MCF 10A (cell line): ENCODE measurements at regions not wholly inside any gene's neighbourhood (a gene's known extent, or its start where the extent isn't known, plus 50 kb on each side); places are given as distances from the start of the nearest gene placed in this dataset.
"Not testable (repeated sequence)": the region's sequence is repeated elsewhere in the genome, so short reads cannot be mapped to it uniquely, and the experiment has no call there.

Source experiments
- BruUV-seq: library from RNA; stranded (reverse); fragments of 400-500 nt; replicated peaks from 2 replicates; lab custom pipeline; 2021; lab: Mats Ljungman, UMichigan
- CTCF ChIA-PET: fragments of 300-600 bp; sonication (Branson Sonifier 250); formaldehyde crosslinking; extraction: SDS; loops from one replicate; lab custom pipeline; 2021; ENCODE audit warnings: antibody characterized with exemption, inconsistent platforms; lab: Yijun Ruan, JAX
- POLR2A ChIA-PET: fragments of 300-600, 350-650 bp; sonication (Branson Sonifier 250); formaldehyde crosslinking; extraction: SDS; loops from one replicate; lab custom pipeline; 2020; ENCODE audit warnings: antibody characterized with exemption, inconsistent platforms; lab: Yijun Ruan, JAX
- DNase-seq: peaks from one replicate; pipeline ENCODE4 v3.0.0-alpha.2; 2018; ENCODE audit not compliant: unreplicated experiment
- H3K27ac Mint-ChIP-seq: one replicate; pipeline ENCODE4 v1.8.0; 2022; ENCODE audit warnings: mild to moderate bottlenecking, low read depth, mixed read lengths; ENCODE audit not compliant: unreplicated experiment
- H3K27me3 Mint-ChIP-seq: one replicate; pipeline ENCODE4 v1.8.0; 2022; ENCODE audit warnings: mixed read lengths; ENCODE audit not compliant: insufficient read depth, unreplicated experiment
- H3K36me3 Mint-ChIP-seq: one replicate; pipeline ENCODE4 v1.8.0; 2022; ENCODE audit warnings: mild to moderate bottlenecking, moderate library complexity, mixed read lengths; ENCODE audit not compliant: insufficient read depth, unreplicated experiment
- H3K4me1 Mint-ChIP-seq: one replicate; pipeline ENCODE4 v1.8.0; 2022; ENCODE audit warnings: mixed read lengths; ENCODE audit not compliant: insufficient read depth, unreplicated experiment
- H3K4me3 Mint-ChIP-seq: one replicate; pipeline ENCODE4 v1.8.0; 2022; ENCODE audit warnings: mild to moderate bottlenecking, moderate library complexity, mixed read lengths; ENCODE audit not compliant: unreplicated experiment
- H3K9me3 Mint-ChIP-seq: one replicate; pipeline ENCODE4 v1.8.0; 2022; ENCODE audit warnings: mixed read lengths; ENCODE audit not compliant: unreplicated experiment
- CTCF ChIP-seq: fragments of 200-600 bp; IDR thresholded peaks from one replicate; pipeline ENCODE4 v1.8.0; 2022; ENCODE audit warnings: antibody characterized with exemption, mild to moderate bottlenecking; ENCODE audit not compliant: unreplicated experiment
- intact Hi-C: fragments of 100-400 bp; cut with micrococcal nuclease; formaldehyde crosslinking; loops from 2 replicates; pipeline ENCODE4 v1.14.1; 2022

GRCh38 chr3:195654746-195655145, 66.0 kb upstream of the MUC20 start:
- H3K27ac Mint-ChIP-seq, BruUV-seq, H3K27me3 Mint-ChIP-seq, H3K36me3 Mint-ChIP-seq, H3K9me3 Mint-ChIP-seq, H3K4me1 Mint-ChIP-seq, DNase-seq, H3K4me3 Mint-ChIP-seq, POLR2A ChIA-PET, CTCF ChIA-PET: not testable (repeated sequence)
- intact Hi-C loops = loop anchor here (5.0 to 10.0 kb wide), 2 partner anchors 110 to 198 kb away; partner anchors contain the start of gene PPP1R2

GRCh38 chr3:195654138-195654537, 66.6 kb upstream of the MUC20 start:
- BruUV-seq, H3K36me3 Mint-ChIP-seq, H3K9me3 Mint-ChIP-seq, H3K4me3 Mint-ChIP-seq, H3K27me3 Mint-ChIP-seq, CTCF ChIA-PET, H3K4me1 Mint-ChIP-seq, H3K27ac Mint-ChIP-seq, DNase-seq, POLR2A ChIA-PET: not testable (repeated sequence)
- intact Hi-C loops = loop anchor here (5.0 to 10.0 kb wide), 2 partner anchors 109 to 198 kb away; partner anchors contain the start of gene PPP1R2

- H3K27me3 Mint-ChIP-seq, H3K9me3 Mint-ChIP-seq, H3K36me3 Mint-ChIP-seq, H3K4me1 Mint-ChIP-seq, BruUV-seq, H3K4me3 Mint-ChIP-seq, POLR2A ChIA-PET, H3K27ac Mint-ChIP-seq: not testable (repeated sequence)
- peak; percentile 41 for DNase-seq
- intact Hi-C loops = loop anchor here (5.0 to 10.0 kb wide), 2 partner anchors 109 to 199 kb away; partner anchors contain the start of gene PPP1R2
- CTCF ChIA-PET = interaction anchor here (0.7 kb wide), 1 partner anchor 747 kb away, joined by 3 read pairs; no protein-coding TSS in a partner anchor
- TF ChIP-seq CTCF = peak; percentile 20
Observed at GRCh38 chr3:195653641-195654040, 67.1 kb upstream of the MUC20 start.

- H3K9me3 Mint-ChIP-seq, DNase-seq, BruUV-seq, H3K27ac Mint-ChIP-seq, H3K27me3 Mint-ChIP-seq, H3K4me1 Mint-ChIP-seq, H3K4me3 Mint-ChIP-seq, intact Hi-C loops: not testable (repeated sequence)
- CTCF ChIA-PET = interaction anchor here (0.6 kb wide), 1 partner anchor 205 kb away, joined by 3 read pairs; no protein-coding TSS in a partner anchor
- POLR2A ChIA-PET = interaction anchor here (0.6 kb wide), 1 partner anchor 296 kb away, joined by 3 read pairs; no protein-coding TSS in a partner anchor
- peaks cover 17% of the 10 kb centered on the region for H3K36me3 Mint-ChIP-seq
Observed at GRCh38 chr3:195647912-195648702, 64.4 kb upstream of the APOD start.

GRCh38 chr3:195645872-195646271, 62.1 kb upstream of the APOD start:
- intact Hi-C loops, BruUV-seq, POLR2A ChIA-PET: not testable (repeated sequence)

GRCh38 chr3:195643245-195643644, 59.5 kb upstream of the APOD start:
- POLR2A ChIA-PET = not testable (repeated sequence)

More at GRCh38 chr3:195645872-195646271, 62.1 kb upstream of the APOD start:
- H3K36me3 Mint-ChIP-seq = peaks cover 35% of the 10 kb centered on the region
- CTCF ChIA-PET, H3K27ac Mint-ChIP-seq, H3K9me3 Mint-ChIP-seq, DNase-seq, H3K4me1 Mint-ChIP-seq, H3K4me3 Mint-ChIP-seq, H3K27me3 Mint-ChIP-seq: not testable (repeated sequence)

DNA sequence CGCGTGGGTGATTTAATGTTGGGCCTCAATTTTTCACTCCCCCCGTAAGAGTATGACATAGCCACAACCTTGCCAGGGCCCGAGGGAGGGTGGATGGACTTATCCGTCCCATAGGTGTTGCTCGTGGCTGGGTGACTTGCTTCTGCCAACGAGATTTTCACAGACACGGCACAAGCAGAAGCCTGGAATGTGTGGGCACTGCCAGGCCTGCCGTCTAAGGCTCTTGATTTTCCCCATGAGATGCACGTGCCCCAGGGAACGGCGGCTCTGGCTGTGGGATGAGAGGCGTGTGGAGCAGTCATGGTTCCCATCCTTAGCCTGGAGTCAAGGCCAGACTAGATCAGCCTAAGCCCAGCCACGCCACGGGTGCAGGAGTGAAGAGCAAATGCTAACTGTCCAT, 58.6 kb upstream of the APOD start:
- intact Hi-C loops, H3K4me1 Mint-ChIP-seq: not testable (repeated sequence)
- CTCF ChIA-PET = interaction anchor here (1.1 kb wide), 1 partner anchor 371 kb away, joined by 3 read pairs; the partner anchor contains the start of gene XXYLT1

More at GRCh38 chr3:195643245-195643644, 59.5 kb upstream of the APOD start:
- H3K9me3 Mint-ChIP-seq, DNase-seq, H3K4me3 Mint-ChIP-seq, H3K4me1 Mint-ChIP-seq, H3K27ac Mint-ChIP-seq, intact Hi-C loops, H3K27me3 Mint-ChIP-seq, BruUV-seq: not testable (repeated sequence)
- H3K36me3 Mint-ChIP-seq = peaks cover 34% of the 10 kb centered on the region
- CTCF ChIA-PET = interaction anchor here (1.1 kb wide), 1 partner anchor 372 kb away, joined by 3 read pairs; the partner anchor contains the start of gene XXYLT1

DNA sequence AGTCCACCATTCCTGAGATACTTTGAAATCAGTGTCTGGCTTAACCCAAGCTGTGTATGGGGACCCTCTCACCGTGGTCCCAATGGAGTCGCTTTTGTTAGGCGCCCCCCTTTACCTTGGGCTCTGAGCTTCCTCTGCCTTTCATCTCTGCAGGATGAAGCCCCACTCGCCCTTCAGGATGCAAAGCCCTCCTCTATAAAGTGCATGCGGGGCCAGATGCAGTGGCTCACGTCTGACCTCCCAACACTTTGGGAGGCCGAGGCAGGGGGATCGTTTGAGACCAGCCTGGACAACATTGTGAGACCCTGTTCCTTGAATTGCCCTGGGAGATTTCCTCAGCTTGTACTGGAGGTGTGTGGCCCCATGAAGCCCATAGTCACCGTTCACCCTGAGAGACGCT, 54.7 kb upstream of the APOD start:
- H3K4me3 Mint-ChIP-seq, CTCF ChIA-PET, BruUV-seq, DNase-seq, H3K9me3 Mint-ChIP-seq, H3K4me1 Mint-ChIP-seq, H3K27ac Mint-ChIP-seq, POLR2A ChIA-PET, H3K27me3 Mint-ChIP-seq, intact Hi-C loops: not testable (repeated sequence)
- H3K36me3 Mint-ChIP-seq = peaks cover 24% of the 10 kb centered on the region

More for the DNA sequence above, 58.6 kb upstream of the APOD start:
- H3K4me3 Mint-ChIP-seq, H3K27me3 Mint-ChIP-seq, H3K9me3 Mint-ChIP-seq, POLR2A ChIA-PET, DNase-seq, H3K27ac Mint-ChIP-seq, BruUV-seq: not testable (repeated sequence)
- peaks cover 34% of the 10 kb centered on the region for H3K36me3 Mint-ChIP-seq
